ENCODE measurements at regions not wholly inside any gene's neighbourhood (a gene's known extent, or its start where the extent isn't known, plus 50 kb on each side); places are given as distances from the start of the nearest gene placed in this dataset.

DNA sequence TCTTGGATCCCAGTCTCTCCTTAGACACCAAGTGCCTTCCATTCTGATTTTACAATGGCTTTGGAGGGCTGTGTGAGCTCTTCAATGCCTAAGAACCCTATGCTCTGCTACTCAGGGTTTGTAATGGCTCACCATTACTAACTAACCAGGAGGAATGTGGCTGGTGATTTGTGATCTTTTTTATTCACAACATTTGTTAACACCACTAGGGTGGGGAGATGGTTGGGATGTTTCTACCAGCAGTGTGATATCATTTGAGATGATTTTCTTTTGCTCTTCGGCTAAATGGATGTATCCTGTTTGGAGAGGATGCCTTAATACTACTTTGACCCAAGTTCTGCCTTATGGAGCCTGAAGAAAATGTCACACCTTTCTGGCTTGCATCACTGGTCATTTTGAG lies 226.9 kb downstream of the MFSD1 start:
- Histone ChIP-seq H3K27ac (replicated peaks) (no peak overlapping the region), H3K4me1 (no peaks in the 10 kb centered on the region), H3K36me3 (no peaks in the 10 kb centered on the region), H3K4me3 (no peak overlapping the region), H3K9me3 (replicated peaks) (peaks cover 14% of the 10 kb centered on the region), H3K27me3 (ENCODE audit: low read depth) (no peaks in the 10 kb centered on the region)
- DNase-seq = no peak
- intact Hi-C loops (cut with micrococcal nuclease) = no loop called here
- TF ChIP-seq, protein P1, sequence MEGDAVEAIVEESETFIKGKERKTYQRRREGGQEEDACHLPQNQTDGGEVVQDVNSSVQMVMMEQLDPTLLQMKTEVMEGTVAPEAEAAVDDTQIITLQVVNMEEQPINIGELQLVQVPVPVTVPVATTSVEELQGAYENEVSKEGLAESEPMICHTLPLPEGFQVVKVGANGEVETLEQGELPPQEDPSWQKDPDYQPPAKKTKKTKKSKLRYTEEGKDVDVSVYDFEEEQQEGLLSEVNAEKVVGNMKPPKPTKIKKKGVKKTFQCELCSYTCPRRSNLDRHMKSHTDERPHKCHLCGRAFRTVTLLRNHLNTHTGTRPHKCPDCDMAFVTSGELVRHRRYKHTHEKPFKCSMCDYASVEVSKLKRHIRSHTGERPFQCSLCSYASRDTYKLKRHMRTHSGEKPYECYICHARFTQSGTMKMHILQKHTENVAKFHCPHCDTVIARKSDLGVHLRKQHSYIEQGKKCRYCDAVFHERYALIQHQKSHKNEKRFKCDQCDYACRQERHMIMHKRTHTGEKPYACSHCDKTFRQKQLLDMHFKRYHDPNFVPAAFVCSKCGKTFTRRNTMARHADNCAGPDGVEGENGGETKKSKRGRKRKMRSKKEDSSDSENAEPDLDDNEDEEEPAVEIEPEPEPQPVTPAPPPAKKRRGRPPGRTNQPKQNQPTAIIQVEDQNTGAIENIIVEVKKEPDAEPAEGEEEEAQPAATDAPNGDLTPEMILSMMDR (IDR thresholded peaks at IDR 0.05; ENCODE audit: borderline replicate concordance) = no peak

DNA sequence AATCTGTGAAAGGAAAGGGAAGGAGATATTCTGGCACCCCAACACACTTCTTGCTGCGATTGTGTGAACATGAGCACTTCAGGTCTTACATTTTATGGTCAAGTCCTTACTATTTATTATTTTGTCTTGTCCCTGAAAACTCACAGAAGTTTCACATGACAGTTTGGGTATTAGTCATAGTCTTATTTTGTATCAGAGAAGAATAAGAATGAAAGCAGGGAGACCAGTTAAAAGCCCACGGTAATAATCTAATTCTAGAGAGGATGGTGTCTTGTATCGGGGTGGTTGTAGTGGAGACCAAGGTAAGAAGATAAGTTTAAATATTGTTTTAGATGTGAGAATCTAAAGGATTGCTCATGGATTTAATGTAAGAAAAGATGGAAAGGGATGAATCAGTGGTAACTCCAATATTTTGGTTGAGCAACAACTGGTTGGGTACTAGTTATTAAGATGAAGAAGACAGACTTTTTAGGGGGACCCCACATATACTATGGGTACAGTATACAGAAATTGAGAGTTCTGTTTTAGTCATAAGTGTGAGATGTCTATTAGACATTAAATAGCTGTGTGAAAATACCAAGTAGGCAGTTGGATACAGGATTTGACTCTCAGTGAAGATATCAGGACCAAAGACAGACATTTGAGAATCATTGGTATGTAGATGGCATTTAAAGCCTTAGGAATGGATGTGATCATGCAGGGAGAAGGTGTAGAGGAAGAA lies 227.6 kb downstream of the MFSD1 start:
- DNase-seq = no peak
- TF ChIP-seq, protein P1 (IDR thresholded peaks at IDR 0.05; ENCODE audit: borderline replicate concordance) = no peak
- intact Hi-C loops (cut with micrococcal nuclease) = no loop called here
- H3K36me3 ChIP-seq = no peaks in the 10 kb centered on the region
- no peak overlapping the region for H3K27ac ChIP-seq (replicated peaks)
- H3K9me3 ChIP-seq (replicated peaks) = peaks cover 7% of the 10 kb centered on the region
- no peaks in the 10 kb centered on the region for H3K4me1 ChIP-seq
- no peaks in the 10 kb centered on the region for H3K27me3 ChIP-seq (ENCODE audit: low read depth)
- no peak overlapping the region for H3K4me3 ChIP-seq

- Histone ChIP-seq H3K27me3 (ENCODE audit: low read depth) (no peaks in the 10 kb centered on the region), H3K4me3 (no peak overlapping the region), H3K27ac (replicated peaks) (no peak overlapping the region), H3K4me1 (no peaks in the 10 kb centered on the region), H3K36me3 (no peaks in the 10 kb centered on the region), H3K9me3 (replicated peaks) (peaks cover 2% of the 10 kb centered on the region)
- DNase-seq = no peak
- intact Hi-C loops (cut with micrococcal nuclease) = no loop called here
- TF ChIP-seq, protein P1 (IDR thresholded peaks at IDR 0.05; ENCODE audit: borderline replicate concordance) = no peak
Observed at GRCh38 chr3:159030138-159030670, 228.3 kb downstream of the MFSD1 start.

- intact Hi-C loops (cut with micrococcal nuclease) = no loop called here
- Histone ChIP-seq H3K4me3 (no peak overlapping the region), H3K27ac (replicated peaks) (no peak overlapping the region), H3K36me3 (no peaks in the 10 kb centered on the region), H3K4me1 (no peaks in the 10 kb centered on the region), H3K27me3 (ENCODE audit: low read depth) (no peaks in the 10 kb centered on the region), H3K9me3 (replicated peaks) (no peaks in the 10 kb centered on the region)
- TF ChIP-seq, protein P1 (IDR thresholded peaks at IDR 0.05; ENCODE audit: borderline replicate concordance) = no peak
- DNase-seq = no peak
Observed at GRCh38 chr3:159030886-159031679, 229.2 kb downstream of the MFSD1 start.

DNA sequence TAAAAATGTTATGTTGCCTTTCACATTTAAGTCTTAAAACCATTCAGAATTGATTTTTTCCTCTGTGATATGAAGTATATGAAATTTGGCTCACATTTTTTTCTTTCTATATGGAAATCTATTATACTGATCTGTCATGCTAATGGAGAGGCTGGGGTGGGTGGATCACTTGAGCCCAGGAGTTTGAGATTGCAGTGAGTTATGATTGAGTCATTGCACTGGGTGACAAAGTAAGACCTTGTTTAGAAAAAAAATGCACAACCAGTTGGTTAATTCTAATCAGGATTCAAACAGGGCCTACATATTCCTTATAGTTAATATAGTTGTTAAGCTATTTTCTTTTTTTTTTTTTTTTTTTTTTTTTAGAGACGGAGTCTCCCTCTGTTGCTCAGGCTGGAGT lies 230.5 kb downstream of the MFSD1 start:
- DNase-seq = no peak
- Histone ChIP-seq H3K4me1 (no peaks in the 10 kb centered on the region), H3K9me3 (replicated peaks) (no peaks in the 10 kb centered on the region), H3K36me3 (no peaks in the 10 kb centered on the region), H3K27me3 (ENCODE audit: low read depth) (no peaks in the 10 kb centered on the region), H3K27ac (replicated peaks) (no peak overlapping the region), H3K4me3 (no peak overlapping the region)
- TF ChIP-seq, protein P1 (IDR thresholded peaks at IDR 0.05; ENCODE audit: borderline replicate concordance) = no peak
- intact Hi-C loops (cut with micrococcal nuclease) = no loop called here
